ENCODE measurements at regions not wholly inside any gene's neighbourhood (a gene's known extent, or its start where the extent isn't known, plus 50 kb on each side); places are given as distances from the start of the nearest gene placed in this dataset.

- no peaks in the 10 kb centered on the region for H3K79me2 ChIP-seq (ENCODE audit: control insufficient read depth, insufficient read depth, low read length, poor library complexity)
- H3K4me2 ChIP-seq (ENCODE audit: low read length): no peak overlapping the region
- H3K9ac ChIP-seq (ENCODE audit: low read length): no peak overlapping the region
- no peaks in the 10 kb centered on the region for H3K27me3 ChIP-seq (ENCODE audit: insufficient read depth, low read length)
- H4K91ac ChIP-seq (ENCODE audit: low read depth, low read length): no peak overlapping the region
- H4K12ac ChIP-seq (ENCODE audit: low read depth, low read length): no peak overlapping the region
- no CpG with 5 or more reads among the region's 3 CpGs for WGBS (ENCODE audit: extremely low coverage, insufficient coverage, insufficient read length)
- no peak overlapping the region for H2AK5ac ChIP-seq (ENCODE audit: low read length)
- H3K4me3 ChIP-seq (ENCODE audit: low read depth, low read length): no peak overlapping the region
- no peak overlapping the region for H3K23ac ChIP-seq (ENCODE audit: low read length)
- DNase-seq: no peak
- H3K14ac ChIP-seq (ENCODE audit: low read length): no peak overlapping the region
- H2AFZ ChIP-seq (ENCODE audit: insufficient read depth, low read length, poor library complexity): no peak overlapping the region
- H2BK5ac ChIP-seq (ENCODE audit: low read depth, low read length, poor library complexity): no peak overlapping the region
- no peaks in the 10 kb centered on the region for H3K4me1 ChIP-seq (ENCODE audit: control insufficient read depth in 1 of 2, insufficient read depth in 2 of 2, low read length in 2 of 2)
- no peak overlapping the region for H3K18ac ChIP-seq (ENCODE audit: low read length)
- no peak overlapping the region for H3K27ac ChIP-seq (ENCODE audit: low read depth, low read length)
- H3K4ac ChIP-seq (ENCODE audit: low read depth, low read length): no peak overlapping the region
- H2BK12ac ChIP-seq (ENCODE audit: low read length): no peak overlapping the region
- H3K36me3 ChIP-seq (ENCODE audit: control insufficient read depth in 1 of 2, insufficient read depth in 2 of 2, low read length in 2 of 2): no peaks in the 10 kb centered on the region
- H4K8ac ChIP-seq (ENCODE audit: low read depth, low read length): no peak overlapping the region
- no peak overlapping the region for H2BK120ac ChIP-seq (ENCODE audit: insufficient read depth, low read length, poor library complexity)
- H3K9me3 ChIP-seq (ENCODE audit: insufficient read depth, low read depth, low read length): peaks cover 4% of the 10 kb centered on the region
- H3K79me1 ChIP-seq (ENCODE audit: low read length): no peaks in the 10 kb centered on the region
These were observed 64.0 kb downstream of the TBR1 start for GRCh38 chr2:161480123-161480522.

GRCh38 chr2:161481619-161482018 is 65.5 kb downstream of the TBR1 start:
- Histone ChIP-seq H3K9ac (ENCODE audit: low read length) (no peak overlapping the region), H3K27ac (ENCODE audit: low read depth, low read length) (no peak overlapping the region), H3K36me3 (ENCODE audit: control insufficient read depth in 1 of 2, insufficient read depth in 2 of 2, low read length in 2 of 2) (no peaks in the 10 kb centered on the region), H3K79me1 (ENCODE audit: low read length) (no peaks in the 10 kb centered on the region), H2BK12ac (ENCODE audit: low read length) (no peak overlapping the region), H2AK5ac (ENCODE audit: low read length) (no peak overlapping the region), H3K14ac (ENCODE audit: low read length) (no peak overlapping the region), H2BK5ac (ENCODE audit: low read depth, low read length, poor library complexity) (no peak overlapping the region), H3K4me1 (ENCODE audit: control insufficient read depth in 1 of 2, insufficient read depth in 2 of 2, low read length in 2 of 2) (no peaks in the 10 kb centered on the region), H3K27me3 (ENCODE audit: insufficient read depth, low read length) (no peaks in the 10 kb centered on the region), H2AFZ (ENCODE audit: insufficient read depth, low read length, poor library complexity) (no peak overlapping the region), H3K4ac (ENCODE audit: low read depth, low read length) (no peak overlapping the region), H3K4me2 (ENCODE audit: low read length) (no peak overlapping the region), H3K79me2 (ENCODE audit: control insufficient read depth, insufficient read depth, low read length, poor library complexity) (no peaks in the 10 kb centered on the region), H4K8ac (ENCODE audit: low read depth, low read length) (no peak overlapping the region), H4K12ac (ENCODE audit: low read depth, low read length) (no peak overlapping the region), H2BK120ac (ENCODE audit: insufficient read depth, low read length, poor library complexity) (no peak overlapping the region), H3K23ac (ENCODE audit: low read length) (no peak overlapping the region), H3K18ac (ENCODE audit: low read length) (no peak overlapping the region), H3K9me3 (ENCODE audit: insufficient read depth, low read depth, low read length) (peaks cover 4% of the 10 kb centered on the region), H3K4me3 (ENCODE audit: low read depth, low read length) (no peak overlapping the region), H4K91ac (ENCODE audit: low read depth, low read length) (no peak overlapping the region)
- WGBS (ENCODE audit: extremely low coverage, insufficient coverage, insufficient read length): no CpG with 5 or more reads among the region's 1 CpG
- no peak for DNase-seq

GRCh38 chr2:161484061-161484460 is 68.0 kb downstream of the TBR1 start:
- H3K79me1 ChIP-seq (ENCODE audit: low read length): no peaks in the 10 kb centered on the region
- no peak overlapping the region for H4K91ac ChIP-seq (ENCODE audit: low read depth, low read length)
- H3K36me3 ChIP-seq (ENCODE audit: control insufficient read depth in 1 of 2, insufficient read depth in 2 of 2, low read length in 2 of 2): no peaks in the 10 kb centered on the region
- H3K23ac ChIP-seq (ENCODE audit: low read length): no peak overlapping the region
- no peak overlapping the region for H2BK12ac ChIP-seq (ENCODE audit: low read length)
- H4K12ac ChIP-seq (ENCODE audit: low read depth, low read length): no peak overlapping the region
- H3K4me3 ChIP-seq (ENCODE audit: low read depth, low read length): no peak overlapping the region
- no peak overlapping the region for H2AFZ ChIP-seq (ENCODE audit: insufficient read depth, low read length, poor library complexity)
- H3K18ac ChIP-seq (ENCODE audit: low read length): no peak overlapping the region
- no peaks in the 10 kb centered on the region for H3K79me2 ChIP-seq (ENCODE audit: control insufficient read depth, insufficient read depth, low read length, poor library complexity)
- no peaks in the 10 kb centered on the region for H3K27me3 ChIP-seq (ENCODE audit: insufficient read depth, low read length)
- no peak overlapping the region for H3K27ac ChIP-seq (ENCODE audit: low read depth, low read length)
- no peak overlapping the region for H2AK5ac ChIP-seq (ENCODE audit: low read length)
- peaks cover 4% of the 10 kb centered on the region for H3K9me3 ChIP-seq (ENCODE audit: insufficient read depth, low read depth, low read length)
- no CpG with 5 or more reads among the region's 1 CpG for WGBS (ENCODE audit: extremely low coverage, insufficient coverage, insufficient read length)
- no peak for DNase-seq
- H3K14ac ChIP-seq (ENCODE audit: low read length): no peak overlapping the region
- H2BK5ac ChIP-seq (ENCODE audit: low read depth, low read length, poor library complexity): no peak overlapping the region
- no peak overlapping the region for H2BK120ac ChIP-seq (ENCODE audit: insufficient read depth, low read length, poor library complexity)
- no peaks in the 10 kb centered on the region for H3K4me1 ChIP-seq (ENCODE audit: control insufficient read depth in 1 of 2, insufficient read depth in 2 of 2, low read length in 2 of 2)
- H3K9ac ChIP-seq (ENCODE audit: low read length): no peak overlapping the region
- no peak overlapping the region for H3K4ac ChIP-seq (ENCODE audit: low read depth, low read length)
- no peak overlapping the region for H4K8ac ChIP-seq (ENCODE audit: low read depth, low read length)
- H3K4me2 ChIP-seq (ENCODE audit: low read length): no peak overlapping the region

GRCh38 chr2:161486111-161486510 is 70.0 kb downstream of the TBR1 start:
- Histone ChIP-seq H3K4me3 (ENCODE audit: low read depth, low read length) (no peak overlapping the region), H3K27me3 (ENCODE audit: insufficient read depth, low read length) (no peaks in the 10 kb centered on the region), H3K14ac (ENCODE audit: low read length) (no peak overlapping the region), H4K8ac (ENCODE audit: low read depth, low read length) (no peak overlapping the region), H2AK5ac (ENCODE audit: low read length) (no peak overlapping the region), H3K9ac (ENCODE audit: low read length) (no peak overlapping the region), H3K23ac (ENCODE audit: low read length) (no peak overlapping the region), H3K27ac (ENCODE audit: low read depth, low read length) (no peak overlapping the region), H3K79me2 (ENCODE audit: control insufficient read depth, insufficient read depth, low read length, poor library complexity) (no peaks in the 10 kb centered on the region), H3K4me2 (ENCODE audit: low read length) (no peak overlapping the region), H2AFZ (ENCODE audit: insufficient read depth, low read length, poor library complexity) (no peak overlapping the region), H4K91ac (ENCODE audit: low read depth, low read length) (no peak overlapping the region), H3K4me1 (ENCODE audit: control insufficient read depth in 1 of 2, insufficient read depth in 2 of 2, low read length in 2 of 2) (no peaks in the 10 kb centered on the region), H3K9me3 (ENCODE audit: insufficient read depth, low read depth, low read length) (no peaks in the 10 kb centered on the region), H2BK120ac (ENCODE audit: insufficient read depth, low read length, poor library complexity) (no peak overlapping the region), H3K4ac (ENCODE audit: low read depth, low read length) (no peak overlapping the region), H3K36me3 (ENCODE audit: control insufficient read depth in 1 of 2, insufficient read depth in 2 of 2, low read length in 2 of 2) (no peaks in the 10 kb centered on the region), H2BK12ac (ENCODE audit: low read length) (no peak overlapping the region), H2BK5ac (ENCODE audit: low read depth, low read length, poor library complexity) (no peak overlapping the region), H4K12ac (ENCODE audit: low read depth, low read length) (no peak overlapping the region), H3K79me1 (ENCODE audit: low read length) (no peaks in the 10 kb centered on the region), H3K18ac (ENCODE audit: low read length) (no peak overlapping the region)
- no peak for DNase-seq
